Right lobe of liver (tissue), 6 donors: ENCODE measurements at regions not wholly inside any gene's neighbourhood (a gene's known extent, or its start where the extent isn't known, plus 50 kb on each side); places are given as distances from the start of the nearest gene placed in this dataset.

Experiments
- ATAC-seq, 4 donors: fragments of 200-7000 bp; cut with Tn5 transposase; one replicate each; pipeline ENCODE4 v1.9.1; 2020; ENCODE audit warnings: mild to moderate bottlenecking in 4 of 4, moderate library complexity in 4 of 4
- DNase-seq, 3 donors: peaks; one replicate each; pipeline ENCODE4 v3.0.0-alpha.2; 2020
- H3K27ac ChIP-seq, 3 donors: fragments of 200-600 bp; one replicate each; pipeline ENCODE4 v1.8.0; 2022
- H3K27me3 ChIP-seq, 2 donors: fragments of 200-600 bp; one replicate each; pipeline ENCODE4 v1.8.0; 2022
- H3K36me3 ChIP-seq, 4 donors: fragments of 200-600 bp; sonication (generic) in 1 of 4; one replicate each; pipeline versions ENCODE4 v1.5.1 to v1.8.0; 2017 to 2022; ENCODE audit warnings: control low read depth in 1 of 4
- H3K4me1 ChIP-seq, 4 donors: fragments of 200-600 bp; sonication (generic) in 1 of 4; one replicate each; pipeline versions ENCODE4 v1.5.1 to v1.8.0; 2017 to 2022; ENCODE audit warnings: control low read depth in 1 of 4
- H3K4me3 ChIP-seq, 3 donors: fragments of 200-600 bp; one replicate each; pipeline ENCODE4 v1.8.0; 2022
- H3K9me3 ChIP-seq, 4 donors: fragments of 200-600 bp; sonication (generic) in 1 of 4; one replicate each; pipeline versions ENCODE4 v1.5.1 to v1.8.0; 2017 to 2022; ENCODE audit warnings: control low read depth in 1 of 4
- CTCF ChIP-seq, 4 donors: fragments of 200-600 bp in 3 of 4; fragments of 450-650 bp in 1 of 4; IDR thresholded peaks; one replicate each; pipeline versions ENCODE4 v1.5.1 to v1.8.0; 2016 to 2022; ENCODE audit warnings: antibody characterized with exemption in 4 of 4, mild to moderate bottlenecking in 2 of 4
- POLR2A ChIP-seq: fragments of 450-650 bp; IDR thresholded peaks from one replicate; pipeline ENCODE4 v1.6.1; 2017; ENCODE audit warnings: antibody characterized with exemption, mild to moderate bottlenecking
- WGBS: methylation state at CpG from one replicate; pipeline ENCODE4 v1.1.6; 2018; ENCODE audit warnings: low coverage, low lambda C conversion rate; ENCODE audit not compliant: insufficient coverage; ENCODE audit errors: missing lambda C conversion rate; 5-methylcytosine and 5-hydroxymethylcytosine counted together
- intact Hi-C, 2 donors: fragments of 100-400 bp; cut with DNase I; formaldehyde crosslinking; loops; one replicate each; pipeline versions ENCODE4 v1.11.2 to v1.14.1; 2022
- donor health status: DM: no; HTN: yes; CAD: no.
- donor health status: DM: no; HTN: no; CAD: no.
- donor health status: DM: no; HTN: no; CAD: no.
- donor health status: DM: no; HTN: yes; CAD: no.
- donor health status: DM: no; HTN: yes; CAD: no.

GRCh38 chr6:144335311-144335861, 50.3 kb downstream of the UTRN start:
- peaks cover 0 to 18% (median 0%) of the 10 kb centered on the region in 4 donors for H3K4me1 ChIP-seq
- TF ChIP-seq CTCF (IDR thresholded peaks at IDR 0.05) = no peak
- TF ChIP-seq POLR2A = no peak
- no peak for ATAC-seq

GRCh38 chr6:144335914-144336313, 50.8 kb downstream of the UTRN start:
- no peak overlapping the region for H3K27ac ChIP-seq
- ATAC-seq (no peak), DNase-seq (no peak)
- no peaks in the 10 kb centered on the region for H3K9me3 ChIP-seq
- no peaks in the 10 kb centered on the region for H3K27me3 ChIP-seq
- TF ChIP-seq CTCF (IDR thresholded peaks at IDR 0.05) (no peak), POLR2A (no peak)
- H3K4me3 ChIP-seq = no peak overlapping the region
- peaks cover 0 to 23% (median 0%) of the 10 kb centered on the region in 4 donors for H3K4me1 ChIP-seq
- intact Hi-C loops = no loop called here
- WGBS = 77% methylated on average over 5 of the region's 5 CpGs
- H3K36me3 ChIP-seq = no peaks in the 10 kb centered on the region

More at GRCh38 chr6:144335311-144335861, 50.3 kb downstream of the UTRN start:
- no peaks in the 10 kb centered on the region for H3K36me3 ChIP-seq
- intact Hi-C loops = no loop called here
- no peaks in the 10 kb centered on the region for H3K27me3 ChIP-seq
- no peak overlapping the region for H3K4me3 ChIP-seq
- DNase-seq = no peak
- no peaks in the 10 kb centered on the region for H3K9me3 ChIP-seq
- WGBS = 68% methylated on average over 4 of the region's 5 CpGs
- no peak overlapping the region for H3K27ac ChIP-seq

- DNase-seq (no peak), ATAC-seq (no peak)
- H3K36me3 ChIP-seq = no peaks in the 10 kb centered on the region
- peaks cover 0 to 33% (median 0%) of the 10 kb centered on the region in 4 donors for H3K4me1 ChIP-seq
- H3K4me3 ChIP-seq = no peak overlapping the region
- H3K9me3 ChIP-seq = no peaks in the 10 kb centered on the region
- 100% methylated on average over 1 of the region's 2 CpGs for WGBS
- intact Hi-C loops = no loop called here
- no peak overlapping the region for H3K27ac ChIP-seq
- TF ChIP-seq CTCF (IDR thresholded peaks at IDR 0.05) = no peak
- no peak for TF ChIP-seq POLR2A
- H3K27me3 ChIP-seq = no peaks in the 10 kb centered on the region
Observed at GRCh38 chr6:144336900-144337299, 51.8 kb downstream of the UTRN start.

- no peak for DNase-seq
- intact Hi-C loops = no loop called here
- H3K27me3 ChIP-seq = no peaks in the 10 kb centered on the region
- H3K27ac ChIP-seq = no peak overlapping the region
- H3K4me3 ChIP-seq = no peak overlapping the region
- TF ChIP-seq POLR2A (no peak), CTCF (IDR thresholded peaks at IDR 0.05) (no peak)
- H3K36me3 ChIP-seq = no peaks in the 10 kb centered on the region
- no peak for ATAC-seq
- no peaks in the 10 kb centered on the region for H3K9me3 ChIP-seq
- H3K4me1 ChIP-seq = peaks cover 0 to 46% (median 0%) of the 10 kb centered on the region in 4 donors
- WGBS = 87% methylated on average over 3 of the region's 6 CpGs
Observed at GRCh38 chr6:144338474-144338873, 53.3 kb downstream of the UTRN start.
